Fibroblast of pulmonary artery (primary cell): ENCODE measurements at regions not wholly inside any gene's neighbourhood (a gene's known extent, or its start where the extent isn't known, plus 50 kb on each side); places are given as distances from the start of the nearest gene placed in this dataset.

ENCODE experiments used
- DNase-seq: peaks from one replicate; pipeline ENCODE4 v3.0.0-alpha.2; 2010; ENCODE audit warnings: low read depth
- H3K4me3 ChIP-seq: replicated peaks from 2 replicates; pipeline ENCODE4 v1.5.1; 2011; ENCODE audit warnings: low read depth, mild to moderate bottlenecking, control low read depth, low read length, moderate library complexity
- CTCF ChIP-seq: IDR thresholded peaks from 2 replicates; pipeline ENCODE4 v1.5.1; 2011; ENCODE audit warnings: mild to moderate bottlenecking, control low read depth, low read length, inconsistent platforms; ENCODE audit errors: missing control alignments

DNA sequence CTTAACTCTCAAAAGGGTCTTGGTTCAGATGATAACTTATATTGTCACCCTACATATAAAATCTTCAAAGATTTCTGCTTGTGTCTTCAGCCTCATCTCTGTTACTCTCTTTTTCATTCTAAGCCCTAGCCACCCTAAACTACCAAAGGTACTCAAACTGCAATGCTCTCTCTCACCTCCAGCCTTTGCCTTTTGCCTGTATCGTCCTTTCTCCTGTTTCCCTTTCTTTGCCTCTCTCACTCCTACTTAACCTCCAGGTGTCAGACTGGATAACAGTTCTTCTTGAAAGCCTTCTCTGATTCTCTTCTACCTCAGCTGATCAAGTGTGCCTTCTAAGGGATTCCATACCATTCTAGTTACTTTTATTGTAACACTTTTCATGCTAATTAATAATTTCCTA is 149.8 kb downstream of the SERPINI1 start:
- no peak for DNase-seq
- TF ChIP-seq CTCF = no peak
- no peak overlapping the region for H3K4me3 ChIP-seq

GRCh38 chr3:167884481-167884880 is 149.0 kb downstream of the SERPINI1 start:
- no peak for TF ChIP-seq CTCF
- H3K4me3 ChIP-seq = no peak overlapping the region
- no peak for DNase-seq

- no peak for TF ChIP-seq CTCF
- no peak overlapping the region for H3K4me3 ChIP-seq
- no peak for DNase-seq
These were observed 147.9 kb downstream of the SERPINI1 start for GRCh38 chr3:167883452-167883851.

DNA sequence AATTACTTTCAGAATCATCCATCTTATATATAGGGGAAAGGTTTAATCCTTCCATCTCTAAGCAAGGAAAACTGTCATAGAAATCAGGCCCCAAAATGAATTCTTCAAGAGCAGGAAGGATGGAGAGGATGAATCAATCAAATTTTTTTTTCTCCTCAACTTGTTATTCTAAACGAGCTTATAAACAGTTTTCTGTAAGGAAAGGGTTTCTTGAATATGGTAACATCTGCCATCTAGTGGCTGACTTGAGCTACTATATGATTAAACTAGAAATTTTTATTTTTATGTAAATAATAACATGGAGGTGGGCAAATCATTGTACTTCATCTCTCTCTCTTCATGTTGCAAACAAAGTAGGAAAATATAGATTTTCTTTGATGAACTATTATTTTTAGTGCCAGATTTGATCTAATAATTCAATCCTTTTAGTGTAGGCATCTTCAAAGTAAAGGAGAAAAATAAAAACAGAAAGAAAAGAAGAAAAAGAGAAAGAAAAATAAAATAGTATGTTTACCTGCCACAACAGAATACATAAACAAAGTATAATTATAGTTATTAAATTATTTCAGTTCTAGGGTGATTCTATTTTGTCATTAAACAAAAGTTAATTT is 146.6 kb downstream of the SERPINI1 start:
- TF ChIP-seq CTCF = peak; percentile 62
- DNase-seq = peak; percentile 75
- no peak overlapping the region for H3K4me3 ChIP-seq

DNA sequence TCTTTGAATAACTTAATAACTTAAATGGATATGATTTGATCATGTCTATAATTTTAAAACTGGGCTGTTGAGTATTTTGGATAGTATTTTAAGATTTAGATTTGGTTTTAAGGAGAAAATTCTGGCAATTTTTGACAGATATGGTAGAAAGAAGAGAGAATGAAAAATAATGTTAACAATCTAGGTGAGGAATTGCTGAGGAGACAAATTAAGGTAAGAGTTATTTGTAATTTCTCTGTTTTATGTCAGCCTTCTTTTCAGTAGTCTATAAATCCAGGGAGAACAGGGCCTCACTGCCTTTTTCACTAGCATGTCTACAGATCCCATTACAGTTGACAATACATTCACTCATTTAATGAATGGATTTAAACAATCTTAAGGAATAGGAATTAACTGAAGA is 144.7 kb downstream of the SERPINI1 start:
- H3K4me3 ChIP-seq = no peak overlapping the region
- DNase-seq = no peak
- TF ChIP-seq CTCF = no peak

DNA sequence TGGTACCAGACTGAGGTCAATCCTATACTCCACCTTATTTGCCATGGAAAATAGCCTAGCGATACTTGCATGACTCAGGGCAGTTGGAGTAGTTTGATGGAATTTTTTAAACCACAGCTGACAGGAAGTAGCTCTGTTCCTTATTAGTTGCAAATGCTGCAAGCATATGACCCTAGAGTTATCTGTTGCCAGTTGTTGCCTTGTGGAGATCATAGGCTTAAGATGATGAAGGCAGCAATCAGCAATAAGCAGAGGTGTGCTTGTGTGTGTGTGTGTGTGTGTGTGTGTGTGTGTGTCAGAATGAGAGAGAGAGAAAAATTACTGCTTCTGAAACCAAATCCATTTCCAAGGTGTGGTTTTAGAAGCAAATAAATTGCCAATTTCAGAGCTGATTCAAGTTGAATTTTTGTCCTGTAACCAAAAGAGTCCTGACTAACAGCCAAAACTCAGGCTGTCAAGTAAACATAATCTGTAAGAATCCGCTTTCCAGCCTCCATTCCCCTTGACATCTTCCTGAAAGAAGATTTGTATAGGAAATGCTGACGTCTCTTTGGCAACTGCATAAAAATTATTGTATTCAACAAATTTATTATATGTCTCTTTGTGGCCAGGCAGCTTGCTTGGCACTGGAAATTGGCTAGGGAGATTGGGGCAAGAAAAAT is 141.2 kb downstream of the SERPINI1 start:
- TF ChIP-seq CTCF = no peak
- no peak overlapping the region for H3K4me3 ChIP-seq
- DNase-seq = peak; percentile 62
